Smooth muscle cell (in vitro differentiated cells): ENCODE measurements at regions not wholly inside any gene's neighbourhood (a gene's known extent, or its start where the extent isn't known, plus 50 kb on each side); places are given as distances from the start of the nearest gene placed in this dataset.

ENCODE experiments used
- DNase-seq: peaks from one replicate; lab custom pipeline; 2025; ENCODE audit not compliant: unreplicated experiment; lab: John Stamatoyannopoulos, UW
- H2AFZ ChIP-seq: fragments of 200-600 bp; sonication (generic); 2 replicates; pipeline ENCODE4 v1.6.0; 2016; ENCODE audit warnings: antibody characterized with exemption, low read depth, mild to moderate bottlenecking
- H3F3A ChIP-seq: fragments of 200-600 bp; sonication (generic); 2 replicates; pipeline ENCODE4 v1.6.0; 2017; ENCODE audit warnings: antibody characterized with exemption, low read depth
- H3K27ac ChIP-seq: fragments of 200-600 bp; sonication (generic); 2 replicates; pipeline ENCODE4 v1.5.1; 2016; ENCODE audit warnings: low read depth, mild to moderate bottlenecking
- H3K27me3 ChIP-seq: fragments of 200-600 bp; sonication (generic); 2 replicates; pipeline ENCODE4 v1.6.1; 2016; ENCODE audit warnings: low read depth, mild to moderate bottlenecking
- H3K36me3 ChIP-seq: fragments of 200-600 bp; sonication (generic); 2 replicates; pipeline ENCODE4 v1.5.1; 2016; ENCODE audit warnings: low read depth
- H3K4me1 ChIP-seq: fragments of 200-600 bp; sonication (generic); 2 replicates; pipeline ENCODE4 v1.5.1; 2016; ENCODE audit warnings: low read depth
- H3K4me2 ChIP-seq: fragments of 200-600 bp; sonication (generic); 2 replicates; pipeline ENCODE4 v1.6.0; 2016; ENCODE audit warnings: mild to moderate bottlenecking
- H3K4me3 ChIP-seq: fragments of 200-600 bp; sonication (generic); 2 replicates; pipeline ENCODE4 v1.5.1; 2016; ENCODE audit warnings: mild to moderate bottlenecking
- H3K79me2 ChIP-seq: fragments of 200-600 bp; sonication (generic); 2 replicates; pipeline ENCODE4 v1.6.0; 2016; ENCODE audit warnings: low read depth, mild to moderate bottlenecking
- H3K9ac ChIP-seq: fragments of 200-600 bp; sonication (generic); 2 replicates; pipeline ENCODE4 v1.6.0; 2016; ENCODE audit warnings: low read depth
- H3K9me3 ChIP-seq: fragments of 200-600 bp; sonication (generic); replicated peaks from 2 replicates; pipeline ENCODE4 v1.5.1; 2016; ENCODE audit warnings: low read depth
- H4K20me1 ChIP-seq: fragments of 200-600 bp; sonication (generic); 2 replicates; pipeline ENCODE4 v1.6.0; 2016; ENCODE audit warnings: low read depth
- CTCF ChIP-seq: fragments of 200-600 bp; sonication (generic); IDR thresholded peaks from 2 replicates; pipeline ENCODE4 v1.5.1; 2017; ENCODE audit warnings: borderline replicate concordance, mild to moderate bottlenecking, antibody characterized with exemption; ENCODE audit not compliant: insufficient read depth, poor library complexity, severe bottlenecking
- WGBS: methylation state at CpG from one replicate; pipeline ENCODE4 v1.1.7; 2016; ENCODE audit warnings: low lambda C conversion rate; 5-methylcytosine and 5-hydroxymethylcytosine counted together

- H3F3A ChIP-seq, result no peaks in the 10 kb centered on the region
- H3K9ac ChIP-seq, result no peak overlapping the region
- H3K79me2 ChIP-seq, result no peaks in the 10 kb centered on the region
- H3K27me3 ChIP-seq, result no peaks in the 10 kb centered on the region
- H3K4me2 ChIP-seq, result no peak overlapping the region
- 93% methylated on average over 8 of the region's 8 CpGs for WGBS
- H3K36me3 ChIP-seq, result no peaks in the 10 kb centered on the region
- no peaks in the 10 kb centered on the region for H3K9me3 ChIP-seq
- no peak for DNase-seq
- no peak overlapping the region for H2AFZ ChIP-seq
- no peaks in the 10 kb centered on the region for H4K20me1 ChIP-seq
- TF ChIP-seq CTCF, result no peak
- H3K4me3 ChIP-seq, result no peak overlapping the region
- H3K27ac ChIP-seq, result no peak overlapping the region
- H3K4me1 ChIP-seq, result no peaks in the 10 kb centered on the region
Observed at GRCh38 chrX:1821846-1822245, 207.0 kb downstream of the ASMT start.

- WGBS, result 94% methylated on average over 6 of the region's 6 CpGs
- Histone ChIP-seq H3K9ac (no peak overlapping the region), H3K4me3 (no peak overlapping the region), H3K79me2 (no peaks in the 10 kb centered on the region), H2AFZ (no peak overlapping the region), H4K20me1 (no peaks in the 10 kb centered on the region), H3F3A (no peaks in the 10 kb centered on the region), H3K27me3 (no peaks in the 10 kb centered on the region), H3K4me2 (no peak overlapping the region), H3K27ac (no peak overlapping the region), H3K9me3 (no peaks in the 10 kb centered on the region), H3K4me1 (no peaks in the 10 kb centered on the region), H3K36me3 (no peaks in the 10 kb centered on the region)
- no peak for TF ChIP-seq CTCF
- DNase-seq, result no peak
Observed at GRCh38 chrX:1824855-1825254, 210.0 kb downstream of the ASMT start.

- no peaks in the 10 kb centered on the region for H3K36me3 ChIP-seq
- H4K20me1 ChIP-seq, result no peaks in the 10 kb centered on the region
- WGBS, result 91% methylated on average over 15 of the region's 15 CpGs
- H3K27me3 ChIP-seq, result no peaks in the 10 kb centered on the region
- no peak overlapping the region for H3K4me3 ChIP-seq
- peaks cover 4% of the 10 kb centered on the region for H3K9me3 ChIP-seq
- H3K4me2 ChIP-seq, result no peak overlapping the region
- no peaks in the 10 kb centered on the region for H3F3A ChIP-seq
- no peak overlapping the region for H3K9ac ChIP-seq
- H3K4me1 ChIP-seq, result no peaks in the 10 kb centered on the region
- DNase-seq, result no peak
- no peak for TF ChIP-seq CTCF
- no peaks in the 10 kb centered on the region for H3K79me2 ChIP-seq
- no peak overlapping the region for H3K27ac ChIP-seq
- H2AFZ ChIP-seq, result no peak overlapping the region
Observed at GRCh38 chrX:1833656-1834360, 218.9 kb downstream of the ASMT start.

- H4K20me1 ChIP-seq, result no peaks in the 10 kb centered on the region
- H3K27me3 ChIP-seq, result no peaks in the 10 kb centered on the region
- H3F3A ChIP-seq, result no peaks in the 10 kb centered on the region
- peaks cover 4% of the 10 kb centered on the region for H3K9me3 ChIP-seq
- no peak for DNase-seq
- no peak overlapping the region for H3K27ac ChIP-seq
- H3K4me2 ChIP-seq, result no peak overlapping the region
- H3K79me2 ChIP-seq, result no peaks in the 10 kb centered on the region
- no peak overlapping the region for H3K9ac ChIP-seq
- no peak overlapping the region for H2AFZ ChIP-seq
- 52% methylated on average over 4 of the region's 4 CpGs for WGBS
- H3K36me3 ChIP-seq, result no peaks in the 10 kb centered on the region
- no peak overlapping the region for H3K4me3 ChIP-seq
- no peaks in the 10 kb centered on the region for H3K4me1 ChIP-seq
- TF ChIP-seq CTCF, result no peak
Observed at GRCh38 chrX:1835056-1835455, 220.2 kb downstream of the ASMT start.
